ENCODE measurements at regions not wholly inside any gene's neighbourhood (a gene's known extent, or its start where the extent isn't known, plus 50 kb on each side); places are given as distances from the start of the nearest gene placed in this dataset.

GRCh38 chr2:150007815-150008430 lies 420.3 kb upstream of the MMADHC start:
- no peak for TF ChIP-seq CTCF (IDR thresholded peaks at IDR 0.05 in 2 of 3, conservative IDR thresholded peaks at IDR 0.05 in 1 of 3; ENCODE audit: borderline replicate concordance in 1 of 3, insufficient read depth in 1 of 3, low read depth in 2 of 3, low read length in 2 of 3)
- TF ChIP-seq POLR2A (IDR thresholded peaks at IDR 0.05; ENCODE audit: borderline replicate concordance, extremely low read depth, insufficient read depth, insufficient read length): no peak
- no peak for TF ChIP-seq EZH2phosphoT487 (IDR thresholded peaks at IDR 0.05; ENCODE audit: borderline replicate concordance)
- TF ChIP-seq POLR2AphosphoS5 (IDR thresholded peaks at IDR 0.05; ENCODE audit: low read depth, low read length): no peak
- no peak for TF ChIP-seq REST (IDR thresholded peaks at IDR 0.05; ENCODE audit: low read depth)
- TF ChIP-seq EZH2 (IDR thresholded peaks at IDR 0.05): no peak
- TF ChIP-seq YY1 (IDR thresholded peaks at IDR 0.05; ENCODE audit: extremely low read depth, insufficient replicate concordance, low read depth, low read length): no peak
- TF ChIP-seq SP1 (IDR thresholded peaks at IDR 0.05; ENCODE audit: low read depth): no peak
- no peak for TF ChIP-seq ZFX (IDR thresholded peaks at IDR 0.05)
